Liver (tissue), 3 donors: ENCODE measurements at regions not wholly inside any gene's neighbourhood (a gene's known extent, or its start where the extent isn't known, plus 50 kb on each side); places are given as distances from the start of the nearest gene placed in this dataset.

Experiments used
- CTCF ChIP-seq: fragments of 150-350 bp; IDR thresholded peaks from 2 replicates; pipeline ENCODE4 v1.5.1; 2017; ENCODE audit warnings: improper control_type of control experiment, low read depth, low read length; ENCODE audit not compliant: missing input control
- EGR1 ChIP-seq, 2 donors: IDR thresholded peaks; 2 replicates each; pipeline ENCODE4 v1.6.1; 2016 to 2018; ENCODE audit warnings: antibody characterized with exemption in 2 of 2, low read depth in 2 of 2
- JUND ChIP-seq, 2 donors: IDR thresholded peaks; 2 replicates each; pipeline ENCODE4 v1.6.1; 2016; ENCODE audit warnings: antibody characterized with exemption in 2 of 2
- MAX ChIP-seq: IDR thresholded peaks from 2 replicates; pipeline ENCODE4 v1.6.1; 2016; ENCODE audit warnings: antibody characterized with exemption
- REST ChIP-seq: IDR thresholded peaks from 2 replicates; pipeline ENCODE4 v1.6.1; 2016; ENCODE audit warnings: antibody characterized with exemption, mild to moderate bottlenecking
- SP1 ChIP-seq: IDR thresholded peaks from 2 replicates; pipeline ENCODE4 v1.6.1; 2018; ENCODE audit warnings: antibody characterized with exemption, mild to moderate bottlenecking
- TAF1 ChIP-seq: conservative IDR thresholded peaks from 2 replicates; pipeline ENCODE4 v1.6.1; 2016; ENCODE audit warnings: antibody characterized with exemption, mild to moderate bottlenecking
- YY1 ChIP-seq: IDR thresholded peaks from 2 replicates; pipeline ENCODE4 v1.6.1; 2016; ENCODE audit warnings: antibody characterized with exemption, mild to moderate bottlenecking
- TF ChIP-seq, protein P1 (sequence below): IDR thresholded peaks from 2 replicates; pipeline ENCODE4 v1.6.1; 2016; ENCODE audit warnings: antibody characterized with exemption
- donor health status: healthy.
- donor health status: healthy.

DNA sequence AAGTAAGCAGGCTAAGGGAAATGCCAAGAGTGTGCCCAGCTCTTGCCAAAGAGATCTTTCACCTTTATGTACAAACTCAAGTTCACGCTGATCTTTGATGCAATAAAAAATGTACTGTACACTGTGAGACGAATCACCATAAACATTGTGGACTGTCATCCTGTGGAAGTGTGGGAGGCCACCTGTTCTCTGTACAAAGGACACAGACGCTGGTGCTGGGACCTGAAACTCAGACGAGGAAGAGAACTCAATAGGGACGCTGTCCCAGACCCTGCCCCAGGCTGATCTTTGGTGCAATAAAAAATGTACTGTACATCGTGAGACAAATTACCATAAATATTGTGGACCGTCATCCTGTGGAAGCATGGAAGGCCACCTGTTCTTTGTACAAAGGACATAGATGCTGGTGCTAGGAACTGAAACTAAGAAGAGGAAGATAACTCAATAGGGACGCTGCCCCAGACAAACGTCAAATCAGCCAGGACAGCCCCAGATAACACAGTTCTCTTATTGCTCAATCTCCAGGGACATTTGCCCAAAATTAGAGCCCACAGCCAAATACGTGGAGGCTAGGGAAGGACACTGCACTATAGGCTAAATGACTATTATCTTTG is 312.7 kb upstream of the SGK1 start:
- TF ChIP-seq REST (peak; percentile 58), CTCF (no peak), JUND (IDR thresholded peaks at IDR 0.05) (peak in 1 of 2 donors; percentile 67), SP1 (peak; percentile 37), EGR1 (IDR thresholded peaks at IDR 0.05; ENCODE audit: low read depth in 2 of 2) (peak in 1 of 2 donors; percentile 36), MAX (peak; percentile 79), YY1 (peak; percentile 81), TAF1 (no peak)
- TF ChIP-seq, protein P1, sequence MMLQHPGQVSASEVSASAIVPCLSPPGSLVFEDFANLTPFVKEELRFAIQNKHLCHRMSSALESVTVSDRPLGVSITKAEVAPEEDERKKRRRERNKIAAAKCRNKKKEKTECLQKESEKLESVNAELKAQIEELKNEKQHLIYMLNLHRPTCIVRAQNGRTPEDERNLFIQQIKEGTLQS: no peak
